Right atrium auricular region (tissue), 2 donors: ENCODE measurements at regions not wholly inside any gene's neighbourhood (a gene's known extent, or its start where the extent isn't known, plus 50 kb on each side); places are given as distances from the start of the nearest gene placed in this dataset.

ENCODE experiments used
- DNase-seq: peaks from one replicate; pipeline ENCODE4 v3.0.0-alpha.2; 2019; ENCODE audit warnings: low spot score
- H3K27ac ChIP-seq, 2 donors: fragments of 200-600 bp; sonication (generic); 1 replicate in 1 of 2; 2 replicates in 1 of 2; pipeline ENCODE4 v1.5.1; 2016 to 2019
- H3K27me3 ChIP-seq, 2 donors: fragments of 200-600 bp; sonication (generic); one replicate each; pipeline versions ENCODE4 v1.5.1 to v1.6.0; 2017 to 2019
- H3K36me3 ChIP-seq: fragments of 200-600 bp; sonication (generic); one replicate; pipeline ENCODE4 v1.5.1; 2016
- H3K4me1 ChIP-seq, 2 donors: fragments of 200-600 bp; sonication (generic); one replicate each; pipeline versions ENCODE4 v1.5.1 to v1.6.0; 2017 to 2019
- H3K4me3 ChIP-seq, 2 donors: fragments of 200-600 bp; sonication (generic); 1 replicate in 1 of 2; 2 replicates in 1 of 2; pipeline ENCODE4 v1.5.1; 2017 to 2019; ENCODE audit warnings: mild to moderate bottlenecking in 1 of 2, moderate library complexity in 1 of 2
- H3K9me3 ChIP-seq, 2 donors: fragments of 200-600 bp; sonication (generic); one replicate each; pipeline ENCODE4 v1.5.1; 2019
- TF ChIP-seq, protein P1 (sequence below), 2 donors: fragments of 200-600 bp; sonication (generic); IDR thresholded peaks; one replicate each; pipeline ENCODE4 v1.5.1; 2019; ENCODE audit warnings: antibody characterized with exemption in 2 of 2

DNA sequence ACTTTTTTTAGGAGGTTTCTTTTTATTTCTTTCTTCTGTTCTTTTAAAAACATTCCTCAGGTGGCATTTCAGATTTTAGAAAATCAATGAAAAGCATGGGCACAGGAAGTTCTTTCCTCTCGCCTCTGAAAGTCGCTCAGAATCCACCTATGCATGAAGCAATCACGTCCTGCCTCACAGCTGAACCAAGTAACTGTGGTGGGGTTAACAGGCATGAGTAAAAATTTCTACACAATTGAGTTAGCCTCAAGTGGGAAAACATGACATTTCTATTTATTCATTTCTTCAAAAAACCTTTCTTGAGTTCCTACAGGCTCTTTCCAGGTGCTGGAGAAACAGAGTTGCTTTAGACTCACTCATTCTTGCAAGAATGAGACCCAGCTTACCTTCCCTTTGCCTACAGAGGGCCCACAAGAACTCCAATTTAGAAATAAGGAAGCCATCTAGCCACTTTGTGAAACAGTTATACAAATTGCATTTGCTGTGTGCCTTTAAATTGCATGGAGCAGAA is 508.9 kb upstream of the PKN2 start:
- TF ChIP-seq, protein P1, sequence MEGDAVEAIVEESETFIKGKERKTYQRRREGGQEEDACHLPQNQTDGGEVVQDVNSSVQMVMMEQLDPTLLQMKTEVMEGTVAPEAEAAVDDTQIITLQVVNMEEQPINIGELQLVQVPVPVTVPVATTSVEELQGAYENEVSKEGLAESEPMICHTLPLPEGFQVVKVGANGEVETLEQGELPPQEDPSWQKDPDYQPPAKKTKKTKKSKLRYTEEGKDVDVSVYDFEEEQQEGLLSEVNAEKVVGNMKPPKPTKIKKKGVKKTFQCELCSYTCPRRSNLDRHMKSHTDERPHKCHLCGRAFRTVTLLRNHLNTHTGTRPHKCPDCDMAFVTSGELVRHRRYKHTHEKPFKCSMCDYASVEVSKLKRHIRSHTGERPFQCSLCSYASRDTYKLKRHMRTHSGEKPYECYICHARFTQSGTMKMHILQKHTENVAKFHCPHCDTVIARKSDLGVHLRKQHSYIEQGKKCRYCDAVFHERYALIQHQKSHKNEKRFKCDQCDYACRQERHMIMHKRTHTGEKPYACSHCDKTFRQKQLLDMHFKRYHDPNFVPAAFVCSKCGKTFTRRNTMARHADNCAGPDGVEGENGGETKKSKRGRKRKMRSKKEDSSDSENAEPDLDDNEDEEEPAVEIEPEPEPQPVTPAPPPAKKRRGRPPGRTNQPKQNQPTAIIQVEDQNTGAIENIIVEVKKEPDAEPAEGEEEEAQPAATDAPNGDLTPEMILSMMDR (IDR thresholded peaks at IDR 0.05) = no peak
- no peaks in the 10 kb centered on the region for H3K4me1 ChIP-seq

DNA sequence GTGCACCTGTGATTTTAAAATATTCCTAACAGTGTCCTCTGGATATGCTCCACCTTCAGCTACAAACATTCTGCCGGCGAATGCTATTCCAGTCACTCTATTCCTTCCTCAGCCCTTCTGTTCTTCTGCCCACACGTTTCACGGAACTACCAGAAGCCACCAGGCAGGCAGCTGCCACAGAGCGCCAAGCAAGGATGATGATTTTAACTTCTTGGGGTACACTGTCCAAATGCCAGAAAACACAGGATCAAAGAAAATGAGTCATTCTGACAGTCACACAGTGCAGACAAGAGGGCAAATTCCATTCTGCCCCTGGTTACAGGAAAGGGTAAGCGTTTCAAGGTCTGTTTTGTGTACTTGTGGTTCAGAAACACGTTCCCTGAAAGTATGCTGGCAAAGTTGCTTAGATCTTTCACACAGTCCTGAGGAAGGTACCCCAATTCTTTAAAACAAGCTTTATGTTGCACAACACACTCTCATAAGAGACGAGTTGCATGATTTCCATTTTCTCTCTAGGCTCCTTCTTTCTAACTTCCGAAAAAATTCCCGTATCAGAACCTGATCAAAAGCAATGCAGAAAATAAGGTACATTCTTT is 508.3 kb upstream of the PKN2 start:
- DNase-seq = no peak
- H3K4me1 ChIP-seq = no peaks in the 10 kb centered on the region
- no peaks in the 10 kb centered on the region for H3K36me3 ChIP-seq
- no peak overlapping the region for H3K4me3 ChIP-seq
- TF ChIP-seq, protein P1 (IDR thresholded peaks at IDR 0.05) = no peak
- no peaks in the 10 kb centered on the region for H3K9me3 ChIP-seq
- H3K27ac ChIP-seq = no peak overlapping the region
- H3K27me3 ChIP-seq = no peaks in the 10 kb centered on the region

More for the DNA sequence above, 508.9 kb upstream of the PKN2 start:
- Histone ChIP-seq H3K27ac (no peak overlapping the region), H3K27me3 (no peaks in the 10 kb centered on the region), H3K9me3 (no peaks in the 10 kb centered on the region), H3K36me3 (no peaks in the 10 kb centered on the region), H3K4me3 (no peak overlapping the region)
- DNase-seq = no peak

DNA sequence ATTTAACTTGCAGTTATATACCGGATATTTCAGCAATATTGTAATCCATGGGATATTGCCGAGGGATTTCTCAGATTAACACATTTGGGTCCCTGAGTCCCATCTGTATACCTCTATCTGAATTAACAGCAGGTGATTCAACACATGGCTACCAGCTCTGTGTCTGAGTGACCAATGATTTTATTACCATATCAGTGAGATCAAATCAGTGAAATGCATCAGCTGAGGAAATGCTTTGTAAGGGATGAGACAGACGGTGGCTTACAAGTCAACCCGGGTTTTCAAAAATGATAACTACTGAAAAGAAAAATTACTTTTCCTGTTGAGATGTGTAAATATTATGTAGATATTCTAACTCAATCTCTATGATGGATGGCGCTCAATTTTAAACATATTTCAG is 504.1 kb upstream of the PKN2 start:
- Histone ChIP-seq H3K27me3 (no peaks in the 10 kb centered on the region), H3K36me3 (no peaks in the 10 kb centered on the region), H3K9me3 (no peaks in the 10 kb centered on the region), H3K4me1 (no peaks in the 10 kb centered on the region), H3K4me3 (no peak overlapping the region), H3K27ac (no peak overlapping the region)
- TF ChIP-seq, protein P1 (IDR thresholded peaks at IDR 0.05) = no peak
- DNase-seq = no peak

DNA sequence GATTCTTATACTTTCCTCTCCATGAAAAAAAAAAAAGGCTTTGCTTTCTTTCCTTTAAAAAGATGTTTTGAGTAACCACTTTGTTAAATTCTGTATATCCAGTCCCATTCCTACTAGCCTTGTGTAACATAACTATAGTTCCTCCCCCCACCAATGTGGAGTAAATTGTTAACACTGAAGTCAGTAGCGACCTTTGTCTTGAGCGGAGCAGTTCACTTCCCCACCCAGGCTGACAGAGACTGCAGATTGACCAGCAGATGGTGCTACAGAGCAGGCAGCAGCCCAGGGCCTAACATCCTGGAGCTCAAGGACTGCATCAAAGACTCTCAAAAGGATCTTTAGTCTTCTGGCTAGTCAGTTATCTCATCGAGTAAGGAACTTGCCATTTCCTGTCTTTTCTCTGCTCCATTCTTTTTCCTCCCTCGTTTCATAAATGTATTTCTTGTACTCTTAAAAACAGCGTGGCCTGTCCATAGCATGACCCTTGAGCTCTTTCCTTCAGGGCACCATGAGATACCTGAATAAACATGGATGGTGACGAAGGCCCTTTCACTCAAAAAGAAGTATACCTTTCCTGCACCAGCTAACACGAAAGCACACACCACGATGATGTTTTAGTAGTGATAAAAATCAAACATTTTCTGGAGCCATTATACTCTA is 503.5 kb upstream of the PKN2 start:
- Histone ChIP-seq H3K36me3 (no peaks in the 10 kb centered on the region), H3K4me3 (no peak overlapping the region), H3K4me1 (no peaks in the 10 kb centered on the region), H3K27me3 (no peaks in the 10 kb centered on the region), H3K27ac (no peak overlapping the region), H3K9me3 (no peaks in the 10 kb centered on the region)
- peak; percentile 64 for DNase-seq
- TF ChIP-seq, protein P1 (IDR thresholded peaks at IDR 0.05) = peak; percentile 84 to 90

DNA sequence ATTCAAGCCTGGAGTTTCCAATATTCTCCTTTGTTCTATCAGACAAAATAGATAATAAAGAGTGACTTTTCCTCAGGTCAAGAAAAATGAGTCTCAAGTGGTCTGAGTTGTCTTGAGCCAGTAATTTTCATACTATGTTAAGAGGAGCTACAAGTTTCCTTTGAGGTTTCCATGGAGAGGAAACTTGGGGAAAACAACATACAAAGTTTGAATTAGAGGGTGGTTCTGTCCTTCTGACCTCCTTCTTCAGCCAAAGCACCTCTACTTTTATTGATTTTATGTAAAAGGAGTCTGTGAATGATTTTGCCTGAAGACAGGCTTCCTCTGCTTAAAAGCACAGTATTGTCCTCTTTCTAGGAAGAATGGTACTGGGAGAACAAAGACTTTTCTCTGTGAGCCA is 497.2 kb upstream of the PKN2 start:
- Histone ChIP-seq H3K4me3 (no peak overlapping the region), H3K27ac (no peak overlapping the region), H3K27me3 (no peaks in the 10 kb centered on the region), H3K4me1 (no peaks in the 10 kb centered on the region), H3K36me3 (no peaks in the 10 kb centered on the region), H3K9me3 (no peaks in the 10 kb centered on the region)
- DNase-seq = no peak
- TF ChIP-seq, protein P1 (IDR thresholded peaks at IDR 0.05) = no peak
